ENCODE measurements at regions not wholly inside any gene's neighbourhood (a gene's known extent, or its start where the extent isn't known, plus 50 kb on each side); places are given as distances from the start of the nearest gene placed in this dataset.

- Histone ChIP-seq H3K4me1 (no peaks in the 10 kb centered on the region), H3K4me3 (ENCODE audit: low read depth, low read length) (no peak overlapping the region), H3K36me3 (no peaks in the 10 kb centered on the region), H3K27me3 (no peaks in the 10 kb centered on the region), H3K9me3 (no peaks in the 10 kb centered on the region)
- DNase-seq, result no peak
- TF ChIP-seq CTCF (IDR thresholded peaks at IDR 0.05; ENCODE audit: low read depth, low read length), result no peak
Measured at GRCh38 chr7:152970481-152970880, 210.9 kb downstream of the ACTR3B start.

- peaks cover 2% of the 10 kb centered on the region; the same call in 1 of the 2 replicates for H3K4me1 ChIP-seq
- no peak for TF ChIP-seq CTCF (IDR thresholded peaks at IDR 0.05; ENCODE audit: low read depth, low read length)
- no peak overlapping the region for H3K4me3 ChIP-seq (ENCODE audit: low read depth, low read length)
- no peak for DNase-seq
- H3K36me3 ChIP-seq, result no peaks in the 10 kb centered on the region
- no peaks in the 10 kb centered on the region for H3K27me3 ChIP-seq
- H3K9me3 ChIP-seq, result no peaks in the 10 kb centered on the region
Measured at GRCh38 chr7:152974577-152974976, 215.0 kb downstream of the ACTR3B start.

GRCh38 chr7:152975076-152975475, 215.5 kb downstream of the ACTR3B start:
- Histone ChIP-seq H3K9me3 (no peaks in the 10 kb centered on the region), H3K4me3 (ENCODE audit: low read depth, low read length) (no peak overlapping the region), H3K4me1 (peaks cover 3% of the 10 kb centered on the region; the same call in 1 of the 2 replicates), H3K36me3 (no peaks in the 10 kb centered on the region), H3K27me3 (no peaks in the 10 kb centered on the region)
- no peak for DNase-seq
- no peak for TF ChIP-seq CTCF (IDR thresholded peaks at IDR 0.05; ENCODE audit: low read depth, low read length)

- Histone ChIP-seq H3K4me1 (peaks cover 3% of the 10 kb centered on the region; the same call in 1 of the 2 replicates), H3K9me3 (no peaks in the 10 kb centered on the region), H3K27me3 (no peaks in the 10 kb centered on the region), H3K4me3 (ENCODE audit: low read depth, low read length) (no peak overlapping the region), H3K36me3 (no peaks in the 10 kb centered on the region)
- no peak for TF ChIP-seq CTCF (IDR thresholded peaks at IDR 0.05; ENCODE audit: low read depth, low read length)
- no peak for DNase-seq
Measured at GRCh38 chr7:152979376-152979775, 219.8 kb downstream of the ACTR3B start.

GRCh38 chr7:152984421-152984820, 224.9 kb downstream of the ACTR3B start:
- no peak for TF ChIP-seq CTCF (IDR thresholded peaks at IDR 0.05; ENCODE audit: low read depth, low read length)
- no peaks in the 10 kb centered on the region for H3K27me3 ChIP-seq
- no peaks in the 10 kb centered on the region for H3K36me3 ChIP-seq
- H3K4me1 ChIP-seq, result peaks cover 2% of the 10 kb centered on the region; the same call in 1 of the 2 replicates
- no peak overlapping the region for H3K4me3 ChIP-seq (ENCODE audit: low read depth, low read length)
- H3K9me3 ChIP-seq, result no peaks in the 10 kb centered on the region
- DNase-seq, result no peak

GRCh38 chr7:152986376-152986775, 226.8 kb downstream of the ACTR3B start:
- Histone ChIP-seq H3K27me3 (no peaks in the 10 kb centered on the region), H3K4me1 (no peaks in the 10 kb centered on the region), H3K9me3 (no peaks in the 10 kb centered on the region), H3K36me3 (no peaks in the 10 kb centered on the region), H3K4me3 (ENCODE audit: low read depth, low read length) (no peak overlapping the region)
- DNase-seq, result no peak
- TF ChIP-seq CTCF (IDR thresholded peaks at IDR 0.05; ENCODE audit: low read depth, low read length), result no peak
